Fibroblast of pulmonary artery (primary cell): ENCODE measurements at regions not wholly inside any gene's neighbourhood (a gene's known extent, or its start where the extent isn't known, plus 50 kb on each side); places are given as distances from the start of the nearest gene placed in this dataset.
"Not testable (repeated sequence)": the region's sequence is repeated elsewhere in the genome, so short reads cannot be mapped to it uniquely, and the experiment has no call there.

ENCODE experiments used
- DNase-seq: peaks from one replicate; pipeline ENCODE4 v3.0.0-alpha.2; 2010; ENCODE audit warnings: low read depth
- H3K4me3 ChIP-seq: replicated peaks from 2 replicates; pipeline ENCODE4 v1.5.1; 2011; ENCODE audit warnings: low read depth, mild to moderate bottlenecking, control low read depth, low read length, moderate library complexity
- CTCF ChIP-seq: IDR thresholded peaks from 2 replicates; pipeline ENCODE4 v1.5.1; 2011; ENCODE audit warnings: mild to moderate bottlenecking, control low read depth, low read length, inconsistent platforms; ENCODE audit errors: missing control alignments

- no peak for DNase-seq
- no peak overlapping the region for H3K4me3 ChIP-seq
- no peak for TF ChIP-seq CTCF
Observed at GRCh38 chr7:145737617-145738016, 379.0 kb upstream of the CNTNAP2 start.

GRCh38 chr7:145735061-145735460, 381.5 kb upstream of the CNTNAP2 start:
- TF ChIP-seq CTCF: no peak
- no peak for DNase-seq
- H3K4me3 ChIP-seq: no peak overlapping the region

GRCh38 chr7:145732521-145732920, 384.1 kb upstream of the CNTNAP2 start:
- no peak for TF ChIP-seq CTCF
- no peak overlapping the region for H3K4me3 ChIP-seq
- DNase-seq: no peak

GRCh38 chr7:145729691-145730090, 386.9 kb upstream of the CNTNAP2 start:
- no peak for DNase-seq
- H3K4me3 ChIP-seq: no peak overlapping the region
- no peak for TF ChIP-seq CTCF

GRCh38 chr7:145718129-145718528, 398.5 kb upstream of the CNTNAP2 start:
- TF ChIP-seq CTCF: no peak
- H3K4me3 ChIP-seq: no peak overlapping the region
- DNase-seq: no peak

GRCh38 chr7:145700488-145700887, 416.1 kb upstream of the CNTNAP2 start:
- no peak overlapping the region for H3K4me3 ChIP-seq
- no peak for TF ChIP-seq CTCF
- DNase-seq: no peak

GRCh38 chr7:145698526-145699262, 417.9 kb upstream of the CNTNAP2 start:
- no peak for DNase-seq
- H3K4me3 ChIP-seq: no peak overlapping the region
- TF ChIP-seq CTCF: no peak

- not testable (repeated sequence) for H3K4me3 ChIP-seq, DNase-seq
Observed at GRCh38 chr7:145697412-145698107, 419.0 kb upstream of the CNTNAP2 start.
